ENCODE measurements at regions not wholly inside any gene's neighbourhood (a gene's known extent, or its start where the extent isn't known, plus 50 kb on each side); places are given as distances from the start of the nearest gene placed in this dataset.

DNA sequence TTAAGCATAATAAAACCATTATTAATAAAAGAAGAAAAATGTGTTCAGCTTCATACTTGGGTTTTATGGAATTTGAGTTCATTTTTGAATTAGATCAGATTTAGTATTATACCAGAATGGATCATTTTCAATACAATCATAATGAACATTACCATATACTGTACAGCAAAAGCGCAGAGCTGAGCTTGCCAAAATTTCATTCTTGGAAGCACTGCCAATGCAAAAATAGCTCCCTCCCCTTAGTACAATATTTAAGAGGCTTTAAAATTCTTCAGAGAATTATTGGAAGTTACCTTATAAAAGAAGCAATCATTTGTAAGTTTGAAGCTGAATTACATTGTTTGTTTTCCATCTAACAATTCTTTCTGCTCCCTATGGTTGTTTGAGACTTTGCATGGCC, 938.1 kb upstream of the SLC39A10 start:
- H3K9me3 ChIP-seq (ENCODE audit: control insufficient read depth, insufficient read depth, low read length) = no peaks in the 10 kb centered on the region
- H3K27ac ChIP-seq (ENCODE audit: low read length) = no peak overlapping the region
- no CpG with 5 or more reads among the region's 1 CpG for WGBS (ENCODE audit: insufficient coverage, insufficient read length)
- no peak overlapping the region for H3K4me3 ChIP-seq (ENCODE audit: low read length)
- no peaks in the 10 kb centered on the region for H3K4me1 ChIP-seq (ENCODE audit: control insufficient read depth, insufficient read depth, low read length)
- H3K27me3 ChIP-seq (ENCODE audit: control insufficient read depth, insufficient read depth, low read length) = no peaks in the 10 kb centered on the region
- no peaks in the 10 kb centered on the region for H3K36me3 ChIP-seq (ENCODE audit: control insufficient read depth, insufficient read depth, low read length)
- no peak for DNase-seq (ENCODE audit: low read depth, low spot score)

DNA sequence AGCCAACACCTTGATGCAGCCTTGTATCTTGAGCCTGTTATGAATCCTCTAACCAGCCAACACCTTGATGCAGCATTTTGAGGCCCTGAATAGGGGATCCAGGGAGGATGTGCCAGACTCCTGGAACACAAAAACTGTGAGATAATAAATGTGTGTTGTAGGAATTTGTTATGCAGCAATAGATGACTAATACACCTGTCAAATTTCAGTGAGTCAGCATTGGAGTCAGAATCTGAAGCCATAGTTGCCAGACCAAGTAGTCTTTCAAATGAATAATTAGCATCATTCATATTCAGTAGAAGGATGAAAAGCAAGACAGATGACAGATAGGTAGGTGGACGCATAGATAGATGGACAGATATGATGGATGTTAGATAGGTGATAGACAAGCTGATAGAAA, 942.5 kb upstream of the SLC39A10 start:
- Histone ChIP-seq H3K9me3 (ENCODE audit: control insufficient read depth, insufficient read depth, low read length) (no peaks in the 10 kb centered on the region), H3K27ac (ENCODE audit: low read length) (no peak overlapping the region), H3K36me3 (ENCODE audit: control insufficient read depth, insufficient read depth, low read length) (no peaks in the 10 kb centered on the region), H3K4me3 (ENCODE audit: low read length) (no peak overlapping the region), H3K27me3 (ENCODE audit: control insufficient read depth, insufficient read depth, low read length) (no peaks in the 10 kb centered on the region), H3K4me1 (ENCODE audit: control insufficient read depth, insufficient read depth, low read length) (no peaks in the 10 kb centered on the region)
- WGBS (ENCODE audit: insufficient coverage, insufficient read length) = no CpG with 5 or more reads among the region's 1 CpG
- DNase-seq (ENCODE audit: low read depth, low spot score) = no peak

DNA sequence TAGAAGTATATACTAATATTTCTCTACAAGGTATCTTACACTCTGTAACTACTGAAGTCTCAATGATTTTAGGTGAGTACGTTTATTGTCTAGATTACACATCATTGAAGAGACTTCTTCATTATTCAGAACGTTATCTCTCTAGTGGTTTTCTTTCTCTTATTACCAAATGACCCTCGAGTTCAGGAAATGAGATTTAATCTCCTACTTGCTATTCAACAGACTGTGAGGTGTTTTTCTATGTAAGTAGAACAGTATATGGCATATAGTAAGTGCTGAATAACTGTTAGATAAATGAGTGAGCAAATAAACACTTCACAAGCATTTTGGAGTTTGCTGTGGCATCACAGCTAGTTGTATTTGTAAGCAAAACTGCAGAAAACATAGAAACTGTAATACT, 947.2 kb upstream of the SLC39A10 start:
- H3K9me3 ChIP-seq (ENCODE audit: control insufficient read depth, insufficient read depth, low read length) = no peaks in the 10 kb centered on the region

DNA sequence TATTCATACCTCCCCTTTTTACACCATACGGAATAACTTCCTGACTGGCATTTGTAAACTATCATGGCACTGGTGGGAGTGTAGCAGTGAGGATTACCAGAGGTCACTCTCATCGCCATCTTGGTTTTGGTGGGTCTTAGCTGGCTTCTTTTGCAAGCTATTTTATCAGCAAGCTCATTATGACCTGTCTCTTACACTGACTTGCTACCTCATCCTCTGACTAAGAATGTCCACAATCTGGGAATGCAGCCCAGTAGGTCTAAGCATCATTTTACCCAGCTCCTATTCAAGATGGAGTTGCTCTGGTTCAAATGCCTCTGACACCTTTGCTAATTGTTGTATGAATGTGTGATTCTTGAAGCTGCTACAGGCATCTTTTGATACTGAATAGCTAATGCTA, 950.8 kb upstream of the SLC39A10 start:
- no CpG with 5 or more reads among the region's 2 CpGs for WGBS (ENCODE audit: insufficient coverage, insufficient read length)
- Histone ChIP-seq H3K27me3 (ENCODE audit: control insufficient read depth, insufficient read depth, low read length) (no peaks in the 10 kb centered on the region), H3K4me1 (ENCODE audit: control insufficient read depth, insufficient read depth, low read length) (no peaks in the 10 kb centered on the region), H3K36me3 (ENCODE audit: control insufficient read depth, insufficient read depth, low read length) (no peaks in the 10 kb centered on the region), H3K9me3 (ENCODE audit: control insufficient read depth, insufficient read depth, low read length) (no peaks in the 10 kb centered on the region), H3K27ac (ENCODE audit: low read length) (no peak overlapping the region), H3K4me3 (ENCODE audit: low read length) (no peak overlapping the region)
- no peak for DNase-seq (ENCODE audit: low read depth, low spot score)

More for the DNA sequence above, 947.2 kb upstream of the SLC39A10 start:
- Histone ChIP-seq H3K27ac (ENCODE audit: low read length) (no peak overlapping the region), H3K4me3 (ENCODE audit: low read length) (no peak overlapping the region), H3K36me3 (ENCODE audit: control insufficient read depth, insufficient read depth, low read length) (no peaks in the 10 kb centered on the region), H3K4me1 (ENCODE audit: control insufficient read depth, insufficient read depth, low read length) (no peaks in the 10 kb centered on the region), H3K27me3 (ENCODE audit: control insufficient read depth, insufficient read depth, low read length) (no peaks in the 10 kb centered on the region)
- no CpG with 5 or more reads among the region's 3 CpGs for WGBS (ENCODE audit: insufficient coverage, insufficient read length)
- no peak for DNase-seq (ENCODE audit: low read depth, low spot score)

DNA sequence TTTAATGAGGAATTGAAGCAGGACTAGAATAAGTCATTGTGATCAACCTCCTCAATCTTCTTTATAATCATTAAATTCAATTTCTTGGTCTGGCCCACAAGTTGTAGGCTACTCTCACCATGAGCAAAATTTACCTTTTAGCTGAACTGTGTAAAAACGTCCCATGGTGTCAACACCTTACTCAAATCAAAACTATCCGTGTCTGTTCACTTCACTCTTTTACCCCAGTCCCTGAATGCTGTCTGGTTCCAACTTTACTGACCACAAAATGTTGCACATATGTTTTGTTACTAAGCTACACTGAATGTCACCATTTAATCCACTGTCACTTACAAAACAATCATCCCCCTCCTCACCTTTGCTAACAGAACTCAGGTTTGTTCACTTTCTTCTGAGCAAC, 951.6 kb upstream of the SLC39A10 start:
- H3K36me3 ChIP-seq (ENCODE audit: control insufficient read depth, insufficient read depth, low read length) = no peaks in the 10 kb centered on the region
- no CpG with 5 or more reads among the region's 2 CpGs for WGBS (ENCODE audit: insufficient coverage, insufficient read length)
- no peak overlapping the region for H3K4me3 ChIP-seq (ENCODE audit: low read length)
- no peaks in the 10 kb centered on the region for H3K4me1 ChIP-seq (ENCODE audit: control insufficient read depth, insufficient read depth, low read length)
- H3K9me3 ChIP-seq (ENCODE audit: control insufficient read depth, insufficient read depth, low read length) = no peaks in the 10 kb centered on the region
- DNase-seq (ENCODE audit: low read depth, low spot score) = no peak
- no peaks in the 10 kb centered on the region for H3K27me3 ChIP-seq (ENCODE audit: control insufficient read depth, insufficient read depth, low read length)
- H3K27ac ChIP-seq (ENCODE audit: low read length) = no peak overlapping the region

DNA sequence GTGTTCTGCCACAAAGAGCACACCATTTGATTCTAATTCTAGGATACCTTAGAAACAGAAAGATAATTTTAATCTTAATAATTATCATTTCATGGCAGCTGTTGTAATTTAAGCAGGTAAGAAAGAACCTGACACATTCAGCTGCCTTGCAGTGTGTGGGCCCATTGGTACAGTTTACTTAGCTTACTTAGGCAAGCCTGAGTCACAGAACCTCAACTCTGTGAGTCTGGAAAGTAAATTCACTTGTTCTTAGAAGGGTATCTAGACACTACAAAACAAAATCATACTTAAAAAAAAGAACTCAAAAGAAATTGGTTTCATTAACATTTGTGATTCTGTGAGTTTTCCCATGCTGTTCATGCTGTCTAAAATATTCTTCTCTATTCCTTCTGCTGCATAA, 956.3 kb upstream of the SLC39A10 start:
- H3K9me3 ChIP-seq (ENCODE audit: control insufficient read depth, insufficient read depth, low read length) = no peaks in the 10 kb centered on the region
- H3K27ac ChIP-seq (ENCODE audit: low read length) = no peak overlapping the region
- no peak overlapping the region for H3K4me3 ChIP-seq (ENCODE audit: low read length)
- H3K27me3 ChIP-seq (ENCODE audit: control insufficient read depth, insufficient read depth, low read length) = no peaks in the 10 kb centered on the region
- DNase-seq (ENCODE audit: low read depth, low spot score) = no peak
- no peaks in the 10 kb centered on the region for H3K36me3 ChIP-seq (ENCODE audit: control insufficient read depth, insufficient read depth, low read length)
- H3K4me1 ChIP-seq (ENCODE audit: control insufficient read depth, insufficient read depth, low read length) = no peaks in the 10 kb centered on the region

DNA sequence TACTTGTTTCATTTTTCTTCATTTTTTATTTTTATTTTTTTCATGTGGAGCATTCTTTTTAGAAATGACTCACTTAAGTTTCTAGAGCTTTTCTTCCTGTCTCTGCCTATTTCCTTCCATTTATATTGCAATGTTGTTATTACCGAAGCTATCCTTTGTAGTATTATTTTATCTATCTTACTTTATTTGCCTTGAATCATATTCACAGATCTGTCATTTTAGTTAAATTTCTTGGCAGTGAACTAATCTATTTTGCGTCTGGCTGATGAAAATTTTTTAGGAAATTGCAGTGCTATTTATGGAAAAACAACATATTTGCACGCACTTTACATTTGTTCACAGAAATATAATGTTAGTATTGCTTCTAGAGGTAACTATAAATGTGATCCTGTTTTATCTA, 956.9 kb upstream of the SLC39A10 start:
- Histone ChIP-seq H3K27me3 (ENCODE audit: control insufficient read depth, insufficient read depth, low read length) (no peaks in the 10 kb centered on the region), H3K4me1 (ENCODE audit: control insufficient read depth, insufficient read depth, low read length) (no peaks in the 10 kb centered on the region), H3K27ac (ENCODE audit: low read length) (no peak overlapping the region), H3K36me3 (ENCODE audit: control insufficient read depth, insufficient read depth, low read length) (no peaks in the 10 kb centered on the region), H3K4me3 (ENCODE audit: low read length) (no peak overlapping the region), H3K9me3 (ENCODE audit: control insufficient read depth, insufficient read depth, low read length) (no peaks in the 10 kb centered on the region)
- no peak for DNase-seq (ENCODE audit: low read depth, low spot score)
- no CpG with 5 or more reads among the region's 3 CpGs for WGBS (ENCODE audit: insufficient coverage, insufficient read length)

DNA sequence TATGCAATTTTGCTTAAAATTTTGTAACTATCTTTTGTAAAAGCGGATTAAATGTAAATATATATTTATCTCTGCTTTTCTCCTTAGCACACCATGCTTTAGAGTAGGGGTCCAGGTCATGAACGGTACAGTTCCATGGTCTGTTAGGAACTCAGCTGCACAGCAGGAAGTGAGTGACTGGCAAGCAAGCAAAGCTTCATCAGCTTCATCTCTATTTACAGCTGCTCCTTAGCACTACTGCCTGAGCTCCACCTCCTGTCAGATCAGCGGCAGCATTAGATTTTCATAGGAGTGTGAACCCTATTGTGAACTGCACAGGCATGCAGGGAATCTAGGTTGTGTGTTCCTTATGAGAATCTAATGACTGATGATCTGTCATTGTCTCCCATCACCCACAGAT, 959.0 kb upstream of the SLC39A10 start:
- no peaks in the 10 kb centered on the region for H3K9me3 ChIP-seq (ENCODE audit: control insufficient read depth, insufficient read depth, low read length)
- no peak overlapping the region for H3K4me3 ChIP-seq (ENCODE audit: low read length)
- no peaks in the 10 kb centered on the region for H3K36me3 ChIP-seq (ENCODE audit: control insufficient read depth, insufficient read depth, low read length)
- WGBS (ENCODE audit: insufficient coverage, insufficient read length) = no CpG with 5 or more reads among the region's 3 CpGs
- DNase-seq (ENCODE audit: low read depth, low spot score) = no peak
- no peak overlapping the region for H3K27ac ChIP-seq (ENCODE audit: low read length)
- no peaks in the 10 kb centered on the region for H3K4me1 ChIP-seq (ENCODE audit: control insufficient read depth, insufficient read depth, low read length)
- no peaks in the 10 kb centered on the region for H3K27me3 ChIP-seq (ENCODE audit: control insufficient read depth, insufficient read depth, low read length)

DNA sequence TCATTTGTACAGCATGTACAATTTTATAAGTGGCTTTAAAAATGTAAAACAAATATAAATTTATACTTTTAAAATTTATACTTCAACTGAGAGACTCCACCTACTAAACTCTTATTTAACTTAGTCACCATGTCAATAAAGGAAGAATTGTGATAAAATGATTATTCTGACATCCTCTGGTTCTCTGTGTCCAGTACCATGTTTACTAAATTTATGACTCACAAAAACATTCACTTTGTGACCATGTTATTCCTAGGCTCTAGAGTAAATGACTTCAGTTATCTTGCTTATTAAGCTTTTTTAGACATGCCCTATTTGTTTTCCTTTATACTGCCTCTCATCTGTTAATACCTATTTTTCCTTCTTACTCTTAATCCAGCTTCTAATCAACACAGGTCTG, 959.6 kb upstream of the SLC39A10 start:
- Histone ChIP-seq H3K27me3 (ENCODE audit: control insufficient read depth, insufficient read depth, low read length) (no peaks in the 10 kb centered on the region), H3K4me1 (ENCODE audit: control insufficient read depth, insufficient read depth, low read length) (no peaks in the 10 kb centered on the region), H3K4me3 (ENCODE audit: low read length) (no peak overlapping the region), H3K9me3 (ENCODE audit: control insufficient read depth, insufficient read depth, low read length) (no peaks in the 10 kb centered on the region), H3K27ac (ENCODE audit: low read length) (no peak overlapping the region), H3K36me3 (ENCODE audit: control insufficient read depth, insufficient read depth, low read length) (no peaks in the 10 kb centered on the region)
- no peak for DNase-seq (ENCODE audit: low read depth, low spot score)

DNA sequence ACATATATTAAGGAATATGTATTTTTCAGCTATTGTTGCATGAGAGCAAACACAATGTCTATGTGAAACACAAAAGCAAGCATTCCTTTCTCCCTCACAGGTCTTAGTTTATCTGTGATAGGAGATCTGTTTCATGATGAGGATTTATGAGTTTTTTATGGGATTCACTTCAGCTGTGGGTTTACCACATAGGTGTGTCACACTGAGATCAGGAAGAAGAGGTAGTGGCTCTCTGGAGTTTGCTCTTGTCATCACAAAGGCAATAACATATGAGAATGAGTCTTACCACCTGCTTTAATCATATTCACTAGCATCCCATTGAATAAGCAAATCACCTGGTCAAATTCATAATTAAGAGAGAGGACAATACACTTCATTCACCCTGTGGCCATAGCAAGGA, 960.3 kb upstream of the SLC39A10 start:
- Histone ChIP-seq H3K27ac (ENCODE audit: low read length) (no peak overlapping the region), H3K4me1 (ENCODE audit: control insufficient read depth, insufficient read depth, low read length) (no peaks in the 10 kb centered on the region), H3K27me3 (ENCODE audit: control insufficient read depth, insufficient read depth, low read length) (no peaks in the 10 kb centered on the region), H3K4me3 (ENCODE audit: low read length) (no peak overlapping the region), H3K36me3 (ENCODE audit: control insufficient read depth, insufficient read depth, low read length) (no peaks in the 10 kb centered on the region), H3K9me3 (ENCODE audit: control insufficient read depth, insufficient read depth, low read length) (no peaks in the 10 kb centered on the region)
- no peak for DNase-seq (ENCODE audit: low read depth, low spot score)

DNA sequence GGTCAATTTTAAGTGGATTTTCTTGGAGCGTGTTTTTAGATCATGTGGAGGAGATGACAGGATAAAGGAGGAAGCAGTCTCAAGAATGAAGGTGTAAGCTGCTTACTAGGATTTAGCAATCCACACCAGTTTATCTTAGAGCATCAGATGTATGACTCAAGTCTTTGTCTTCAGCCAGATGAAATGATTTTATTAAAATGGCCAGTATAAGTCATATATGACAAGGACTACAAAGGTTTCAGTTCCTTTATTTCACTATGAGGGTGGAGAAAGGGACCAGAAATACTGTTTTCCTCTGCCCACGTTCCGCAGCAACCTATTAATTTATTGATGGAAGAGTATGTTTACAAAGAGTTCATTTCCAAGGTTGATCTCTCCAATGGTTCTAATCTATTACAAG, 970.5 kb upstream of the SLC39A10 start:
- H3K9me3 ChIP-seq (ENCODE audit: control insufficient read depth, insufficient read depth, low read length) = no peaks in the 10 kb centered on the region
- H3K27me3 ChIP-seq (ENCODE audit: control insufficient read depth, insufficient read depth, low read length) = no peaks in the 10 kb centered on the region
- no peak overlapping the region for H3K4me3 ChIP-seq (ENCODE audit: low read length)
- no peaks in the 10 kb centered on the region for H3K36me3 ChIP-seq (ENCODE audit: control insufficient read depth, insufficient read depth, low read length)
- no CpG with 5 or more reads among the region's 3 CpGs for WGBS (ENCODE audit: insufficient coverage, insufficient read length)
- no peak overlapping the region for H3K27ac ChIP-seq (ENCODE audit: low read length)
- no peaks in the 10 kb centered on the region for H3K4me1 ChIP-seq (ENCODE audit: control insufficient read depth, insufficient read depth, low read length)
- no peak for DNase-seq (ENCODE audit: low read depth, low spot score)

All from iPS DF 6.9 (cell line).